NCI-H1694 treated with DMSO at 0.1 percent for 48 hours (cell line): ENCODE measurements at regions not wholly inside any gene's neighbourhood (a gene's known extent, or its start where the extent isn't known, plus 50 kb on each side); places are given as distances from the start of the nearest gene placed in this dataset.
A peak's percentile ranks its signal among the peaks of the same experiment; 100 is the strongest.
"Not testable (repeated sequence)": the region's sequence is repeated elsewhere in the genome, so short reads cannot be mapped to it uniquely, and the experiment has no call there.

Experiments used
- DNase-seq: peaks from one replicate; lab custom pipeline; 2025; lab: John Stamatoyannopoulos, UW

DNA sequence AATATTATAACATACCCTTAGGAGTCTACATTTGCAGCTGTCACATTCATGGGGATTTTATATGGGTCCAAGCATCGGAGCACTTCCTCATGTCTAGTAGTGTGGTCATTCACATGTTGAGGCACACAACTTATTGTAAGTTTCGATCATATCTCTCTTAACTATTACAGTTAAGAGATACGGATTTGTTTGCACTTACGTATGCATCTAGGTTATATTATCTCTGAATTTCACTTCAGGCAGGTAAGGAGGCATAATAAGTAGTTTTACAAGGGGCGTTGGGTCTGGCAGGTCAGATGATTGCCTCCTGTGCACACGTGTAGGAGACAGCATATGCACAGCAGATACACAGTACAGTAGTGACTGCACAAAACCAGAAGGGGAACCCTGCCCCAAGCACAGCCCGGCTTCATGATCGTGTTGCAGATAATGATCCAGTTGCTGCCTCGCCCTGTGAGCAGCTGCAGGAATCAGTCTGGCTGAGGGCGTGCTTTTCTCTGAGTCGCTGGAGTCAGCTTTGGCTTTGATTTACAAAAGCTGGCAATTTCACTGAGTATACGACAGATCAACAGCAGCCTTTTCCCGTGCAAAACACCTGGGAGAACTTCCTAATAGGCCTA is 302.9 kb upstream of the GATB start:
- DNase-seq, result peak; percentile 12

GRCh38 chr4:152062936-152063620 is 302.3 kb upstream of the GATB start:
- DNase-seq, result no peak

- DNase-seq, result no peak
Observed at GRCh38 chr4:152054731-152055130, 293.9 kb upstream of the GATB start.

DNA sequence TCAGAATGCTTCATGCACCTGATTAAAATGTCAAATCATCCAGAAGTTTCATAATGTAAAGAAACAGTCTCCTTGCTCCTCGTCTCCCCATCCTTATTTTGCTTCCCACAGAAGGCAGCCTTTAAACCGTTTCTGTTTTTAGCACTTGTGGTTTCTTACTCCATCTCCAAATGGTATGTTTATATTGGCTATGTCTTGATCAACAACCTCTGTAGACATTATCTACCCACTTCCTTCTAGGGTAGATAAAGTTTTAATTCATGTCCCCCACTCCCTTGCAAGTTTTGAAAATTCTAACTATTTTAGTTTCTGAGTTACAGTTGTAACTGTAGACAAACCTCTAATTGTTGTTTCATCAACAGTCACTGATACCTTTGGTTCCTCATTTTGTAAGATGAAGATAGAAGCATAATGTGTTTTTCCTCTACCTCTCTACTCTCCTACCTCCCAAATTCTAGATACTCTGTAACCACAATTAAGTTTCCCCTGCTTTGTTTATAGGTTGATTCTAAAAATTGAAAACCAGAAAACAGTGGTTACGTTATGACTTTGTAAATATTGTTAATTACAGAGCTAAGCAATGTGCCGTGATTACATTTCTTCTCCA is 291.7 kb upstream of the GATB start:
- no peak for DNase-seq

GRCh38 chr4:152051332-152051731 is 290.5 kb upstream of the GATB start:
- not testable (repeated sequence) for DNase-seq

DNA sequence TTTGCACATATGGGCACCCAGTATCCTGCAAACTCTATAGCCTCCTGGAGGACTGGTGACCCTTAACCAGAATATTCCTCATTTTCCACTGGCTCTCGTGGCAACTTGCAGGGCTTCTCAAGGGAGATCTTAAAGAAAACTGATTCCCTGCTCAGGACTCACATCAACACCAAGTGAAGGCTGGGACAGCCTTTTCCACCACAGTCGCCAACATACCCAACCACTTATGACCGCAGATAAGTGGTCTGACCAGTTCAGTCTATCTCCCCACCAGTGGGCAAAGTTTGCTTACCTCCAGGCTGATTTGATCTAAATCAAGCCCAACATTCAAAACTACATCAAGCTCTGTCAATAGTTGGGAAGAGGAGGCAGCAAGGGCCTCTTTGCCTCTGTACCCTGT is 289.3 kb upstream of the GATB start:
- DNase-seq, result no peak

- no peak for DNase-seq
Observed at GRCh38 chr4:152047451-152047850, 286.6 kb upstream of the GATB start.

- no peak for DNase-seq
Observed at GRCh38 chr4:152045807-152046571, 285.2 kb upstream of the GATB start.

- no peak for DNase-seq
Observed at GRCh38 chr4:152045449-152045806, 284.6 kb upstream of the GATB start.

- no peak for DNase-seq
Observed at GRCh38 chr4:152044331-152045036, 283.7 kb upstream of the GATB start.

DNA sequence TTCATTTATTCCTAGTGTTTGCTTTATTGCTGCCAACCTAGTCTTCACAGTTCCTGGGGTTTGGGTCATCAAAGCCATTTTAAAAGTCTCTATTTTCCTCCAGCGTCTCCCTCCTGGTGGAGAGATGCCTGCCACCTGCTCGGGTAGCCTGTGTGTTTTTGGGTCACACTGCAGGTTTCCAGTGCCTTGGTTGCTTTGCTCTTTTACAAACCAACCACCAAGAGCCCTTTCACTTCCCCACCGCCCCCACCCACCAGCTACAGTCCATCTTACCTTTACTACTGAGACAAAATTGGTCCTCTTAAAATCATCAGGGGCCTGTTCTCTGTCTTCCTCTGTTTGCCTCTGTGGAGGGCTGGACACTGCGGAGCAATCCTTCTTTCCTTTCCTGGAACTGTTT is 280.5 kb upstream of the GATB start:
- DNase-seq, result no peak

DNA sequence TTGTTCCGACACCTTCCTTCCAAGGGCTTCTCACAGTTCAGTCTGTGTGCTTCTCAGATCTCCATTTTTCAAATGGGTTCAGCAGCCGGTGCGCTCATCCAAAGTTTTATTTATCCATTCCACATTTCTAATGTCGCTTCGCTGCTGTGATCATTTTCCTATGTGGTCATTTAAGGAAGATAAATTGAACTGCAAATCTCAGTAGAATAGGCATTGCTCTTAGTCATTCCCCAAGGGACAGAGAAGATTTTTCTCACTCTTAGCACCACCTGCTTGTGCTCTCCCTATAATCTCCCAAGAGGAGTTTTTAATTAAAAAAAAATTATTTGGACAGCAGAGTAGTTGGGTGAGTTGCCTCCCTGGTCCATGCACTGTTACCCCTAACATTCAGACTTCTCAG is 278.9 kb upstream of the GATB start:
- DNase-seq, result no peak

DNA sequence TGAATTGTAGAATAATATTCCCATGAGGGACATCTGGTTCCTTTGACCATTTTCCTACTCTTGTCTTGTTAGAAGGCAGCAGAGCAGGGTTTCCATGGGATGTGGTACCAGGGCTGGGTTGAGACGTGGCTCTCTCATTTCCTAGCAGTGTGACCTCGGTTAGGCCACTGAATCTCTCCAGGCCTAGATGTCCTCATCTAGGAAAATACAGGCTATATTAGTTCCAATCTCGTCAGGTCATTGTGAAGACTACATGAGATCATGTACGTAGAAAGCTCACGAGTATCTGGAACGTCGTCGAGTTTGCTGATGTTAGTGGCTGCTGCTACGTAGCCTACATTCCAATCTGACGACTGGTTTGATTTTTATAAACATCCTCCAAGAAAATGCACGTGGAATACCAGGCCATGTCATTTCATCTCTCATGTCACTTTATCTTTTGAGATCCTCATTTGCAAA is 278.2 kb upstream of the GATB start:
- DNase-seq, result no peak

- DNase-seq, result no peak
Observed at GRCh38 chr4:152038238-152038637, 277.4 kb upstream of the GATB start.

- no peak for DNase-seq
Observed at GRCh38 chr4:152037435-152037834, 276.6 kb upstream of the GATB start.

GRCh38 chr4:152033621-152034020 is 272.8 kb upstream of the GATB start:
- no peak for DNase-seq

- no peak for DNase-seq
Observed at GRCh38 chr4:152032722-152033131, 271.9 kb upstream of the GATB start.

GRCh38 chr4:152029631-152030030 is 268.8 kb upstream of the GATB start:
- DNase-seq, result no peak

GRCh38 chr4:152028131-152028530 is 267.3 kb upstream of the GATB start:
- no peak for DNase-seq

- DNase-seq, result no peak
Observed at GRCh38 chr4:152024881-152025280, 264.1 kb upstream of the GATB start.

DNA sequence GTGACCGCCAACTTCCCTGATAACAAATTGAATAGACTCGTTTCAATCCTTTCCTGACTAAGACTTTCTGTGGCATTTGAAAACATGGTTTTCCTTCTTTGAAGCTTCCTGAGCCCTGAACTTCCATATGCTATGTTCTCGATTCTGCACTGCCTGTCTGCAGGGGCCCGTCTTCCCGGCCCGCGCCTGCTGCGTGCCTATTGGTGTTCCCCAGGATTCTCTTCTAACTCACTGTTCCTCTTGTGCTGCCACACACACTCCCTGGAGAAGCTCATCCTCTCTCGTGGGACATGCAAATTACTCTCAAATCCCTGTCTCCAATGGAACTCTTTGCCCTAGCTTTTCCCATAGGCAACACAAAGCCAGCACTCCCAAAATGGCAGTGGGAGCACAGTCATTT is 262.9 kb upstream of the GATB start:
- DNase-seq, result no peak

GRCh38 chr4:152022543-152022942 is 261.7 kb upstream of the GATB start:
- no peak for DNase-seq
